Adrenal gland (tissue), 9 donors: ENCODE measurements at regions not wholly inside any gene's neighbourhood (a gene's known extent, or its start where the extent isn't known, plus 50 kb on each side); places are given as distances from the start of the nearest gene placed in this dataset.

Experiments
- DNase-seq, 7 donors: peaks; one replicate each; pipeline ENCODE4 v3.0.0-alpha.2; 2019 to 2020
- H3K27ac ChIP-seq, 5 donors: fragments of 200-600 bp; sonication (generic) in 4 of 5; 1 replicate in 3 of 5; 2 replicates in 2 of 5; pipeline versions ENCODE4 v1.5.1 to v1.8.0; 2016 to 2020; ENCODE audit warnings: mild to moderate bottlenecking in 1 of 5
- H3K27me3 ChIP-seq: fragments of 200-600 bp; 2 replicates; pipeline ENCODE4 v1.8.0; 2021
- H3K36me3 ChIP-seq, 2 donors: fragments of 200-600 bp; replicated peaks in 1 of 2; 1 replicate in 1 of 2; 2 replicates in 1 of 2; pipeline versions ENCODE4 v1.5.1 to v1.8.0; 2018 to 2022
- H3K4me1 ChIP-seq, 2 donors: fragments of 200-600 bp; replicated peaks in 1 of 2; 1 replicate in 1 of 2; 2 replicates in 1 of 2; pipeline versions ENCODE4 v1.5.1 to v1.8.0; 2018 to 2021
- H3K4me3 ChIP-seq, 4 donors: fragments of 200-600 bp; sonication (generic) in 3 of 4; one replicate each; pipeline ENCODE4 v1.5.1; 2016 to 2018
- H3K9me3 ChIP-seq, 3 donors: fragments of 200-600 bp; sonication (generic) in 1 of 3; replicated peaks in 1 of 3; 1 replicate in 2 of 3; 2 replicates in 1 of 3; pipeline versions ENCODE4 v1.5.1 to v1.8.0; 2016 to 2021
- POLR2A ChIP-seq, 2 donors: fragments of 450-650 bp; IDR thresholded peaks; one replicate each; pipeline ENCODE4 v1.6.1; 2017; ENCODE audit warnings: antibody characterized with exemption in 2 of 2, mild to moderate bottlenecking in 2 of 2, moderate library complexity in 1 of 2
- WGBS, 4 donors: extraction: QIAGEN DNeasy Blood & Tissue Kit in 2 of 4; methylation state at CpG; one replicate each; pipeline versions ENCODE4 v1.1.5 to v1.1.7; 2013 to 2017; 5-methylcytosine and 5-hydroxymethylcytosine counted together
- intact Hi-C, 2 donors: fragments of 100-400 bp; cut with DNase I; formaldehyde crosslinking; loops; one replicate each; pipeline versions ENCODE4 v1.14.1 to v1.15.0; 2022 to 2023
- TF ChIP-seq, protein P1 (sequence below), 6 experiments: fragments of 450-650 bp in 4 of 6; fragments of 200-600 bp in 2 of 6; sonication (generic) in 1 of 6; IDR thresholded peaks; 1 replicate in 5 of 6; 2 replicates in 1 of 6; pipeline versions ENCODE4 v1.5.1 to v1.8.0; 2016 to 2021; ENCODE audit warnings: antibody characterized with exemption in 6 of 6, mild to moderate bottlenecking in 2 of 6, moderate library complexity in 1 of 6
- donor health status: healthy with polysubstance abuse.
- donor health status: Bipolar disorder and iron deficiency.
- donor health status: DM: yes; HTN: yes; CAD: no.
- donor health status: DM: no; HTN: no; CAD: no.
- donor health status: DM: no; HTN: no; CAD: no.

DNA sequence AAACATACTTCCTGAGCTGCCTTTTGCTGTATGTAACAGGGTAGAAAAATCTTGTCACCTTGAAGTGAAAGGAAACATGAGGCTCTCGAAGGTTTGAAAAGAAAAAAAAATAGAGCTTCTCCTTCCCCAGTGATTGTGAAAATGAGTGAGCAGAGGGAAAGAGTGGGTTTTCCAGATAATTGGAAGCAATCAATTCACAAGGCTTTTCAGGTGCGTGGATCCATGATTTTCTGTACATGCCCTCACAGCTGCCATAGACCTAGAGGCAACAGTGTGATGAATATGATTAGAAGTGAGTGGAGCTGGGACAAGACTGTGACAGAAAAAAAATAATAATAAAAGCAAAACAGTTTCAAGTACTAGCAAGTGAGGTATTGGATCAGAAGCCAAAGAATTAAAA, 1422.5 kb upstream of the CDH6 start:
- Histone ChIP-seq H3K27ac (no peak overlapping the region), H3K4me3 (no peak overlapping the region), H3K9me3 (no peaks in the 10 kb centered on the region), H3K36me3 (no peaks in the 10 kb centered on the region), H3K27me3 (no peaks in the 10 kb centered on the region), H3K4me1 (no peaks in the 10 kb centered on the region)
- no peak for DNase-seq
- intact Hi-C loops = no loop called here
- TF ChIP-seq, protein P1, sequence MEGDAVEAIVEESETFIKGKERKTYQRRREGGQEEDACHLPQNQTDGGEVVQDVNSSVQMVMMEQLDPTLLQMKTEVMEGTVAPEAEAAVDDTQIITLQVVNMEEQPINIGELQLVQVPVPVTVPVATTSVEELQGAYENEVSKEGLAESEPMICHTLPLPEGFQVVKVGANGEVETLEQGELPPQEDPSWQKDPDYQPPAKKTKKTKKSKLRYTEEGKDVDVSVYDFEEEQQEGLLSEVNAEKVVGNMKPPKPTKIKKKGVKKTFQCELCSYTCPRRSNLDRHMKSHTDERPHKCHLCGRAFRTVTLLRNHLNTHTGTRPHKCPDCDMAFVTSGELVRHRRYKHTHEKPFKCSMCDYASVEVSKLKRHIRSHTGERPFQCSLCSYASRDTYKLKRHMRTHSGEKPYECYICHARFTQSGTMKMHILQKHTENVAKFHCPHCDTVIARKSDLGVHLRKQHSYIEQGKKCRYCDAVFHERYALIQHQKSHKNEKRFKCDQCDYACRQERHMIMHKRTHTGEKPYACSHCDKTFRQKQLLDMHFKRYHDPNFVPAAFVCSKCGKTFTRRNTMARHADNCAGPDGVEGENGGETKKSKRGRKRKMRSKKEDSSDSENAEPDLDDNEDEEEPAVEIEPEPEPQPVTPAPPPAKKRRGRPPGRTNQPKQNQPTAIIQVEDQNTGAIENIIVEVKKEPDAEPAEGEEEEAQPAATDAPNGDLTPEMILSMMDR (IDR thresholded peaks at IDR 0.05) = no peak
- TF ChIP-seq POLR2A (IDR thresholded peaks at IDR 0.05) = no peak
- WGBS, 4 donors = 54 to 69% (median 56%) methylated on average over 2 of the region's 2 CpGs

DNA sequence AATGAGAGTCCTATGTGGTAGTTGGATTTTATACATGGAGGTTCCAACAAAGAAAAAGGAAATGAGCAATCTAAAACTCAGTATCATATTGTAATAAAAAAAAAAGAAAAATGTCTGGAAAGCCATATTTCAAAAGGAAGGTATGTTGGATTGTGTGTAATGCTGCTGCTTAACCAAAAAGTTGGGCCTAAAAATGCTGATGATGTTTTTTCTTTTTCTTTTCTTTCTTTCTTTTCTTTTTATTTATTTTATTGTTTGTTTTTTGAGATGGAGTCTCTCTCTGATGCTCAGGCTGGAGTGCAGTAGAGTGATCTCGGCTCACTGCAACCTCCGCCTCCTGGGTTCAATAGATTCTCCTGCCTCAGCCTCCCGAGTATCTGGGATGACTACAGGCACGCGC, 1424.0 kb upstream of the CDH6 start:
- no peak for DNase-seq
- Histone ChIP-seq H3K27ac (no peak overlapping the region), H3K4me1 (no peaks in the 10 kb centered on the region), H3K27me3 (no peaks in the 10 kb centered on the region), H3K9me3 (no peaks in the 10 kb centered on the region), H3K36me3 (no peaks in the 10 kb centered on the region), H3K4me3 (no peak overlapping the region)
- TF ChIP-seq POLR2A (IDR thresholded peaks at IDR 0.05) = no peak
- TF ChIP-seq, protein P1 (IDR thresholded peaks at IDR 0.05) = no peak
- intact Hi-C loops = no loop called here
- WGBS, 4 donors = 88 to 95% (median 89%) methylated on average over 5 of the region's 5 CpGs

DNA sequence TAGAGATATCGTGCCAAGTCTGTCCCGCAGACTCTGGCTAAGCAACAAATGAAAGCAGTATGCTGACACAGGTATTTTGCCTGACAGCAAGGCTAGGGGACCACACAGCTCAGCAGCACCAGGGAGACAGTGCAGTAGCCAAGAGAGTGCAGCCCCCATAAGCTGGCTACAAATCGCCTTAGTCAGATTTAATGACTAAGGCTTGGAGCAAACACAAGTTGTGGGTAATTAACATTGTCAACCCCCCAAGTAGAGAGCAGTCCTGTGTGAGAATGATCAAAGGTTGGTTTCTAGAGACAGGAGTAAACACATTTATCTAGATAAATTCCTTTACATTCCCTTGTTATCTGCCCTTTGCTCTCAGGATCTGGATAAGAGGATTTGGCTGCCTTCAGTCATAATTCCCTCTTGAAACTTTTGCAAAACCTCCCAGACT, 1434.5 kb upstream of the CDH6 start:
- Histone ChIP-seq H3K4me3 (no peak overlapping the region), H3K27ac (no peak overlapping the region), H3K27me3 (no peaks in the 10 kb centered on the region), H3K9me3 (no peaks in the 10 kb centered on the region), H3K36me3 (no peaks in the 10 kb centered on the region), H3K4me1 (no peaks in the 10 kb centered on the region)
- no peak for TF ChIP-seq POLR2A (IDR thresholded peaks at IDR 0.05)
- TF ChIP-seq, protein P1 (IDR thresholded peaks at IDR 0.05) = no peak
- intact Hi-C loops = no loop called here
- 50 to 66% (median 54%) methylated on average over 3 of the region's 3 CpGs for WGBS, 4 donors
- no peak for DNase-seq

DNA sequence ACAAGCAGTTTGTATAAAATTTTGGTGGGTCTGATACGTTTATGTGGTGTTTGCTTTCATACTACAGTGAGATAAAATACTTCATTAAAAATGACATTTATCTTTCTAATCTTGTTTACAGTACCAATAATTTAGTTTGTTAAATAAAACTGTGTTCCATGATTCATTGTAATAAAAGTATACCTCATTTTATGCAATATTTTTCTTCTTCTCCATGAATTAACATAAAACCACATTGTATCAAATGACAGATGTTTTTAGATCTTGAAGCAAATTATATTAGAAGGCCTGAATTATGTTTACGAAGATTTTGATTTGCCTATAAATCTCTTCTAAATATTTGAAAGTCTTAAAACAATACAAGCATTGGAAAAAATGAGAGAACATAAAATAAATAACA, 1443.0 kb upstream of the CDH6 start:
- Histone ChIP-seq H3K4me3 (no peak overlapping the region), H3K27me3 (no peaks in the 10 kb centered on the region), H3K4me1 (no peaks in the 10 kb centered on the region), H3K9me3 (no peaks in the 10 kb centered on the region), H3K27ac (no peak overlapping the region), H3K36me3 (no peaks in the 10 kb centered on the region)
- 45 to 63% (median 55%) methylated on average over 2 of the region's 2 CpGs for WGBS, 4 donors
- TF ChIP-seq POLR2A (IDR thresholded peaks at IDR 0.05) = no peak
- TF ChIP-seq, protein P1 (IDR thresholded peaks at IDR 0.05) = no peak
- intact Hi-C loops = no loop called here
- DNase-seq = no peak
